Stimulated activated naive B cell treated with anti-CD40 and anti-IgM and Interleukin-4, amounts not matched to agents 10 μg/mL and 1 μg/mL and 100 μg/mL, for 72 hours (primary cell): ENCODE measurements at regions not wholly inside any gene's neighbourhood (a gene's known extent, or its start where the extent isn't known, plus 50 kb on each side); places are given as distances from the start of the nearest gene placed in this dataset.
A peak's percentile ranks its signal among the peaks of the same experiment; 100 is the strongest.
"Not testable (repeated sequence)": the region's sequence is repeated elsewhere in the genome, so short reads cannot be mapped to it uniquely, and the experiment has no call there.

Experiments
- ATAC-seq, 2 donors: fragments of 150-1000 bp; cut with Tn5 transposase; replicated peaks; 2 replicates each; pipeline ENCODE4 v1.10.0; 2021; ENCODE audit warnings: moderate library complexity in 1 of 2
- DNase-seq: peaks from one replicate; pipeline ENCODE4 v3.0.0; 2021
- H3K27ac Mint-ChIP-seq: one replicate; pipeline ENCODE4 v1.8.0; 2022; ENCODE audit warnings: mild to moderate bottlenecking, mixed read lengths
- H3K27me3 Mint-ChIP-seq, 2 donors: one replicate each; pipeline ENCODE4 v1.8.0; 2022; ENCODE audit warnings: mixed read lengths in 2 of 2
- H3K36me3 Mint-ChIP-seq, 2 donors: one replicate each; pipeline ENCODE4 v1.8.0; 2022; ENCODE audit warnings: mixed read lengths in 2 of 2, mild to moderate bottlenecking in 1 of 2
- H3K4me1 Mint-ChIP-seq, 2 donors: one replicate each; pipeline ENCODE4 v1.8.0; 2022; ENCODE audit warnings: mixed read lengths in 2 of 2, mild to moderate bottlenecking in 1 of 2
- H3K4me3 Mint-ChIP-seq, 2 donors: one replicate each; pipeline ENCODE4 v1.8.0; 2022; ENCODE audit warnings: mild to moderate bottlenecking in 2 of 2, mixed read lengths in 2 of 2, moderate library complexity in 1 of 2
- H3K9me3 Mint-ChIP-seq, 2 donors: one replicate each; pipeline ENCODE4 v1.8.0; 2022; ENCODE audit warnings: mixed read lengths in 2 of 2, mild to moderate bottlenecking in 1 of 2

DNA sequence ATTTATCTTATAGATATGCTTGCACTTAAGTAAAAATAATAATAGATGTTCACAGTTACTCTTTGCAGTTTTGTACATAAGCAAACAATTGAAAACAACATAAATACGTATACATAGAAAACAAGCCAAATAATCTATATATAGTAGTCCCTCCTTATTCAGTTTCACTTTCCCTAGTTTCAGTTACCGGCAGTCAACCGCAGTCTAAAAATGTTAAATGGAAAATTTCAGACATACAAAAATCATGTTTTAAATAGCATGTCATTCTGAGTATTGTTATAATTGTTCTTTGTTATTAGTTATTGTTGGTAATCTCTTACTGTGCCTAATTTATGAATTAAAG is 262.0 kb downstream of the CGGBP1 start:
- no peak for DNase-seq
- Mint-ChIP-seq H3K4me1 (peaks cover 22 to 41% of the 10 kb centered on the region in 2 donors), H3K9me3 (no peaks in the 10 kb centered on the region), H3K27me3 (peaks cover 33% of the 10 kb centered on the region in 2 donors), H3K36me3 (no peaks in the 10 kb centered on the region), H3K27ac (no peak overlapping the region), H3K4me3 (no peak overlapping the region)
- no peak for ATAC-seq

DNA sequence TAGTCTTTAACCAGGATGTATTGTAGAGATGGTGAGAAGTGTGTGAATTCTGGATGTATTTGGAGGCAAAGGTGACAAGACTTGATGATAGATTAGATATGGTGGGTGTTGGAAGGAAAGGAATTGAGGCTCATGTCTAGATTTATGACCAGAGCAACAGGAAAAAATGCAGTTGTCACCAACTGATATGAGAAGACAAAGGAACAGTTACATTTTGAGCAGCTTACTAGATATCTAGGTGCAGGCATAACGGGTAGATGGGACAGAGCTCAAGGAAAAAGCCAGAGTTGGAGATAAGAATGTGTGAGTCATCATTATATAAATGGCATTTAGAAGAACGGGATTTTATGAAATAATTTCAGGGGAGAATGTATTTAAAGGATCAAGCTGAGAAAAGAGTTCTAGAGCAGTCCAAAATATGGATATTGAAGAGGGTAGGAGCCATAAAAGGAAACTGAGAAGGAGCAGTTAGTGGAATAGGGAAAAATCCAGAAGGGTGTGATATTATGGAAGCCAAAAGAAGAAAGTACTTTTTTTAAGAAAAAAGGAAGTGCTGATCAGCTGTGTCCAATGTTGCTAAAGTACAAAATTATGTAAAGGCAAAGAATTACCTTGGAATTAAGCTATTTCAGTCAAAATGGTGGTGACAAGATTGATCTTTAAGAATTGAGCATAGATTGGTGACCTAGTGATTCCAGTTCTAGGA is 262.5 kb downstream of the CGGBP1 start:
- H3K4me3 Mint-ChIP-seq, result no peak overlapping the region
- H3K4me1 Mint-ChIP-seq, result peaks cover 20 to 37% of the 10 kb centered on the region in 2 donors
- no peak overlapping the region for H3K27ac Mint-ChIP-seq
- ATAC-seq (no peak), DNase-seq (no peak)
- no peaks in the 10 kb centered on the region for H3K9me3 Mint-ChIP-seq
- peaks cover 32 to 34% of the 10 kb centered on the region in 2 donors for H3K27me3 Mint-ChIP-seq
- no peaks in the 10 kb centered on the region for H3K36me3 Mint-ChIP-seq

DNA sequence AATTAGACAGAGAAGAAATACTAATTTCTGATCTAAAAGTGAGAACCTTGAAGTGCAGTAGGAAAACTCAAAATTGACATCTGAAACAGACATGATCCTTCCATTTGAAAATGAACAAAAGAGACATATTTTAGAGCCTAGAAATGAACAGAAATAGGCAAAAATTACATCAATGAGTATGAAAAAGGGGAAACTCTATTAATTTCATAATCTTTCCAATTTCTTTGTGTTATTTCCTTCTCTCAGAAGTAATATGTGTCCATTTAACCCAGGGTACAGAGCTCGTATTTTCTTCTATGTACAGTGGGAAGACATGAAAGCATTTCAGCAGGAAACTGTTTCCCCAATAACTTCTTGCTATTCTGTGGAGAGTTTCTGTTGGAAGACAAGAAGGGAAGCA is 263.1 kb downstream of the CGGBP1 start:
- H3K9me3 Mint-ChIP-seq, result no peaks in the 10 kb centered on the region
- no peaks in the 10 kb centered on the region for H3K36me3 Mint-ChIP-seq
- ATAC-seq (no peak), DNase-seq (no peak)
- H3K4me3 Mint-ChIP-seq, result no peak overlapping the region
- H3K4me1 Mint-ChIP-seq, result peaks cover 19 to 34% of the 10 kb centered on the region in 2 donors
- peaks cover 30 to 34% of the 10 kb centered on the region in 2 donors for H3K27me3 Mint-ChIP-seq
- no peak overlapping the region for H3K27ac Mint-ChIP-seq

DNA sequence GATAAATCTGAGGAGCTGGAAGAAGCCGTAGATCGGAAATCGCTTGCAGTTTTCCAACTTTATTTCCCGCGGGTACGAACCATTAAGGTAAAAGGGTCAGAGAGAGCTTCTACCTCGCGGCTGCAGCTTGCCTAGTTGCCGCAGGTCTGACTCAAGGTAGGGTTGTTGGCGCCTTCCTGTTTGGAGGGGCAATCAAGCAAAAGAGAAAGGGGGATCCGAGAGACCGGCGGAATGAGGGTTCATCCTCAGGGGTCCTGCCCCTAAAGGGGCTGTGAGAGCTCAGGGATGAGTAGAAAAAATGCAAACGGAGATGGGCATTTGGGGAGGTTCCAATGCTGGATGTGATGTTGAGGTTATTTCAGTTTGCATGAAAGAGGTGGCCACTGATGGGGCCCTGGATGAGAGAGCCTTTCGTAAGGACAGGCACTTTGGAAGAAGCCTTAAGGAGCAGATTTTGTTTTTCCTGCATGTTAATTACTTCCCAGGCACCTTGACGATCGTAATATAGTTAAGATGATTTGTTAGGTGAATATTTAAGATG is 265.4 kb downstream of the CGGBP1 start:
- Mint-ChIP-seq H3K4me3 (peak overlapping the region; percentile 84 to 93), H3K27ac (no peak overlapping the region), H3K4me1 (peaks cover 19 to 34% of the 10 kb centered on the region in 2 donors), H3K36me3 (no peaks in the 10 kb centered on the region), H3K9me3 (peaks cover 0 to 4% of the 10 kb centered on the region in 2 donors), H3K27me3 (peaks cover 31 to 35% of the 10 kb centered on the region in 2 donors)
- ATAC-seq (peak; percentile 46 to 61), DNase-seq (no peak)

DNA sequence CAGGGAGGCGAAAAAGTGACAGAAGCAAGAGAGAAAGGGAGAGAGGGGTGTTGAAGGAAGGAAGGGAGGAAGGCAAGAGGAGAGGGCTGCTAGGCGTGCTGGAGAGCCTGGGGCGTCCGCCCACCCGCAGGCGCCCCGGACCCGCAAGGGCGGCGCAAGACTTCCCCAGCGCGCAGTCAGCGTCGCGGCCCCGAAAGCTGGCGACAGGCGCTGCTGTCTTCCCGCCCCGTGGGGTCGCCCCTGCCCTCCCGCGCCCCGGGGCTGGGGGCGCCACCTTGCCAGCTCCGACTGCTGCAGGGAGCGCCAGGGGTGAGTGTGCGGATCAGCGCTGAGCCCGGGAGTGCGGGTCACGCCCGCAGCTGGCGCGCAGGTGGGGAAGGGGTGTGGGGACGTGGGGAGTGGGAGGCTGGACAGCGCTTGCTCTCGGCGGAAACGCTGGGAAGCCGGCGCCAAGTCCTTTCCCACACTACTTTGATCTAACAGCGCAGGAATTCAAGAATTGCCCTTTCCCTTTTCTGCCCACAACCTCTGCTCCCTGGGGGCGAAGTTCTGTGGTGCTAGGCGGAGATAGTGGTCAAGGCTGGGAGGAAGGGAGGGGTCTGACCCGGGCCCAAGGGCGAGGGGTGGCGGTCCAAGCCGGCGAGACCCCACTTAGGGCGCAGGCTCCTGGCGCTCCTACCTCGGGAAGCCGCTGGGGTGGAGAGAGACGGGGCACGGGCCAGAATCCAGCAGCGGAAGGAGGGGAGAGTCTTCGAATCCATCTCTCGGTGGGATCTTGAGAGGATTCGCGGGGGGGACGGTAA is 266.1 kb downstream of the CGGBP1 start, which contains the start of gene HTR1F:
Gene HTR1F (plus strand): TSS at position 173 of the 803 bp plus-strand sequence.
- Mint-ChIP-seq H3K27ac (peak within 1 kb of the TSS; percentile 89), H3K4me3 (peak within 1 kb of the TSS; percentile 84 to 93), H3K27me3 (peaks cover 26 to 31% of the 10 kb centered on the region in 2 donors), H3K9me3 (peaks cover 0 to 4% of the 10 kb centered on the region in 2 donors), H3K36me3 (no peaks in the 10 kb centered on the region), H3K4me1 (peaks cover 19 to 34% of the 10 kb centered on the region in 2 donors)
- ATAC-seq (peak; percentile 53 to 65), DNase-seq (no peak)

- no peak for DNase-seq
- H3K9me3 Mint-ChIP-seq, result peaks cover 0 to 4% of the 10 kb centered on the region in 2 donors
- peak overlapping the region; percentile 84 to 93 for H3K4me3 Mint-ChIP-seq
- H3K4me1 Mint-ChIP-seq, result peaks cover 19 to 30% of the 10 kb centered on the region in 2 donors
- peak overlapping the region; percentile 89 for H3K27ac Mint-ChIP-seq
- peaks cover 26 to 31% of the 10 kb centered on the region in 2 donors for H3K27me3 Mint-ChIP-seq
- ATAC-seq, result no peak
- no peaks in the 10 kb centered on the region for H3K36me3 Mint-ChIP-seq
These were observed 266.6 kb downstream of the CGGBP1 start for GRCh38 chr3:87792198-87792533.

DNA sequence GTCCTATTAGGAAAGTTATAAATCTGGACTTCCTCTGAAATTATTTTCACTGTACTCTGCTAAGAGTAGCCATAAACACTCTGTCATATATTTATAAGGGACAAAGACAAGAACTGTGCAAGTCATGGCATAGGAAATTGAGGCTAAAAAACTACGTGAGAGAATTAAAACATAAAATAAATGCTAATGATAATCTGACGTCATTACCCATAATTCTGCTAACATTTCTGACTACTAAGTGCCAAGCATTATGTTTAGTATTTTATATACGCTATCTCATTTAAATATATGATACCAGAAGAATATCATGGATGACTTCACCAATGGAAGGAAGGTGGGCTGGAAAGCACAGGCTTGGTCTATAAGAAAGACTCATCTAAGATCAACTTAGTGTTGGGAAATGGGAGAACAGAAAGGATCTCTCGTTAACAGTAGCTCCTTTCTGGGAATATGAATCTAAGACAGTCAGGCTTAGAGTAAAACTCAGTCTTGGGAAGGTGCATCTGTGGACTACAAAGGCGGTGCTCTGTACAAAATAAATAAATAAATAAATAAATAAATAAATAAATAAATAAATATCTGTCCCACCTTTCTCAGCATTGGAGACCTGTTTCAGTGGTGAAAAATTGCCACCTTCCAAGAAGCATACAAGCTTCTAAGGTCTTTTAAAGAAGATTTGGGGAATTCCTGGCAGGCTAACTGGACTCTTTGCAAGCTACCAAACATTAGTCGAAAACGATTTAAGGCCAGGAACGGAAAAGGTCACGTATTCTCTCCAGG is 267.4 kb downstream of the CGGBP1 start:
- no peak overlapping the region for H3K27ac Mint-ChIP-seq

DNA sequence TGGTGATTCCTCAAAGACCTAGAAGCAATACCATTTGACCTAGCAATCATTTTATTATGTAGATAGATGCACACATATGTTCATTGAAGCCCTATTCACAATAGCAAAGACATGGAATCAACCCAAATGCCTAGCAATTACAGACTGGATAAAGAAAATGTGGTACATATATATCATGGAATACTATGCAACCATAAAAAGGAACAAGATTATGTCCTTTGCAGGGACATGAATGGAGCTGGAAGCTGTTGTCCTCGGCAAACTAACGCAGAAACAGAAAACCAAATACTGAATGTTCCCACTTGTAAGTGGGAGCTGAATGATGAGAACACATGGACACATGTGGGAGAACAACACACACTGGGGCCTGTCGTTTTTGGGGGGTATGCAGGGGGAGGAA is 269.8 kb downstream of the CGGBP1 start:
- DNase-seq, H3K27ac Mint-ChIP-seq, H3K36me3 Mint-ChIP-seq, ATAC-seq, H3K4me3 Mint-ChIP-seq, H3K9me3 Mint-ChIP-seq: not testable (repeated sequence)
- Mint-ChIP-seq H3K4me1 (peaks cover 13 to 18% of the 10 kb centered on the region in 2 donors), H3K27me3 (peaks cover 20 to 24% of the 10 kb centered on the region in 2 donors)

More for the DNA sequence above, 267.4 kb downstream of the CGGBP1 start:
- ATAC-seq, result no peak
- Mint-ChIP-seq H3K4me3 (no peak overlapping the region), H3K9me3 (peaks cover 0 to 4% of the 10 kb centered on the region in 2 donors), H3K36me3 (no peaks in the 10 kb centered on the region), H3K4me1 (peaks cover 19 to 26% of the 10 kb centered on the region in 2 donors), H3K27me3 (peaks cover 26 to 31% of the 10 kb centered on the region in 2 donors)
- no peak for DNase-seq

DNA sequence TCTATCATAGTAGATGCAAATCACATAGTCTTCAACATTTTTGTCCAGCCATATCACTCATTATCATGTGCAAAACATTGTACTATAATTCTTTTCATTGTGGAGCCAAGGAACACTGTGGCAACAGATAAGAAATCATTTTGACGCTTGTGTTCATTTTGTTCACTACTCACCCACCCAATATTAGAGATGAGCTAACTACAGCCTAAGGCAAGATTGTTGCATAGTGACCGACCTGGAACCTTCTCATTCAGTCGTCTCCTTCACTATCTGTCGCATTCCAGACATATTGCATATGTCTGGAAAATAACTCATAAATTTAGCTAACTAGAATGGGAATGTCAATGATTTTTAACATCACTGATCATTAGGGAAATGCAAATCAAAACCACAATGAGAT is 270.3 kb downstream of the CGGBP1 start:
- ATAC-seq, result no peak

GRCh38 chr3:87780811-87781210 is 278.0 kb downstream of the CGGBP1 start:
- Mint-ChIP-seq H3K27me3 (peaks cover 0 to 4% of the 10 kb centered on the region in 2 donors), H3K36me3 (peaks cover 0 to 5% of the 10 kb centered on the region in 2 donors), H3K27ac (no peak overlapping the region), H3K4me1 (no peaks in the 10 kb centered on the region), H3K9me3 (peaks cover 7% of the 10 kb centered on the region in 2 donors), H3K4me3 (no peak overlapping the region)
- DNase-seq, result no peak
- ATAC-seq, result no peak

More for the DNA sequence above, 270.3 kb downstream of the CGGBP1 start:
- no peak overlapping the region for H3K27ac Mint-ChIP-seq
- DNase-seq, result no peak
- no peak overlapping the region for H3K4me3 Mint-ChIP-seq
- H3K9me3 Mint-ChIP-seq, result peaks cover 0 to 4% of the 10 kb centered on the region in 2 donors
- peaks cover 20 to 23% of the 10 kb centered on the region in 2 donors for H3K27me3 Mint-ChIP-seq
- H3K4me1 Mint-ChIP-seq, result peaks cover 13 to 16% of the 10 kb centered on the region in 2 donors
- H3K36me3 Mint-ChIP-seq, result no peaks in the 10 kb centered on the region

- ATAC-seq (no peak), DNase-seq (no peak)
- Mint-ChIP-seq H3K27ac (no peak overlapping the region), H3K4me1 (no peaks in the 10 kb centered on the region), H3K4me3 (no peak overlapping the region), H3K27me3 (peaks cover 0 to 11% of the 10 kb centered on the region in 2 donors), H3K36me3 (peaks cover 0 to 5% of the 10 kb centered on the region in 2 donors), H3K9me3 (peaks cover 7% of the 10 kb centered on the region in 2 donors)
These were observed 279.9 kb downstream of the CGGBP1 start for GRCh38 chr3:87778876-87779275.

- ATAC-seq (peak; percentile 91 to 94), DNase-seq (peak; percentile 16)
- no peaks in the 10 kb centered on the region for H3K36me3 Mint-ChIP-seq
- no peak overlapping the region for H3K4me3 Mint-ChIP-seq
- peaks cover 3 to 4% of the 10 kb centered on the region in 2 donors for H3K9me3 Mint-ChIP-seq
- H3K4me1 Mint-ChIP-seq, result no peaks in the 10 kb centered on the region
- no peak overlapping the region for H3K27ac Mint-ChIP-seq
- peaks cover 6 to 11% of the 10 kb centered on the region in 2 donors for H3K27me3 Mint-ChIP-seq
These were observed 287.2 kb downstream of the CGGBP1 start for GRCh38 chr3:87771337-87772192.

GRCh38 chr3:87766721-87767120 is 292.1 kb downstream of the CGGBP1 start:
- no peak for ATAC-seq
- H3K27ac Mint-ChIP-seq, result no peak overlapping the region
- no peaks in the 10 kb centered on the region for H3K4me1 Mint-ChIP-seq

More at GRCh38 chr3:87766721-87767120, 292.1 kb downstream of the CGGBP1 start:
- no peaks in the 10 kb centered on the region for H3K9me3 Mint-ChIP-seq
- peaks cover 5 to 6% of the 10 kb centered on the region in 2 donors for H3K27me3 Mint-ChIP-seq
- no peak overlapping the region for H3K4me3 Mint-ChIP-seq
- H3K36me3 Mint-ChIP-seq, result no peaks in the 10 kb centered on the region
- DNase-seq, result no peak
